ENCODE measurements at regions not wholly inside any gene's neighbourhood (a gene's known extent, or its start where the extent isn't known, plus 50 kb on each side); places are given as distances from the start of the nearest gene placed in this dataset.

GRCh38 chr10:2351566-2351965 lies 614.2 kb upstream of the ADARB2 start:
- no peaks in the 10 kb centered on the region for H3K36me3 ChIP-seq (ENCODE audit: low read depth)
- no peak for TF ChIP-seq CTCF (IDR thresholded peaks at IDR 0.05)
- no peaks in the 10 kb centered on the region for H3K4me1 ChIP-seq (ENCODE audit: low read depth)
- DNase-seq (no peak), ATAC-seq (no peak)
- intact Hi-C loops (cut with DNase I, micrococcal nuclease): no loop called here
- H3K4me3 ChIP-seq: no peak overlapping the region
- H3K9me3 ChIP-seq: peaks cover 29% of the 10 kb centered on the region

- Histone ChIP-seq H3K4me1 (ENCODE audit: low read depth) (no peaks in the 10 kb centered on the region), H3K9me3 (peaks cover 24% of the 10 kb centered on the region), H3K4me3 (no peak overlapping the region), H3K36me3 (ENCODE audit: low read depth) (no peaks in the 10 kb centered on the region)
- DNase-seq: no peak
- intact Hi-C loops (cut with DNase I, micrococcal nuclease): no loop called here
- no peak for TF ChIP-seq CTCF (IDR thresholded peaks at IDR 0.05)
- no peak for ATAC-seq
Observed at GRCh38 chr10:2342206-2342605, 604.9 kb upstream of the ADARB2 start.

GRCh38 chr10:2340831-2341647 lies 603.7 kb upstream of the ADARB2 start:
- Histone ChIP-seq H3K9me3 (peaks cover 19% of the 10 kb centered on the region), H3K4me3 (no peak overlapping the region), H3K4me1 (ENCODE audit: low read depth) (no peaks in the 10 kb centered on the region), H3K36me3 (ENCODE audit: low read depth) (no peaks in the 10 kb centered on the region)
- ATAC-seq (no peak), DNase-seq (no peak)
- TF ChIP-seq CTCF (IDR thresholded peaks at IDR 0.05): no peak
- intact Hi-C loops (cut with DNase I, micrococcal nuclease): no loop called here

DNA sequence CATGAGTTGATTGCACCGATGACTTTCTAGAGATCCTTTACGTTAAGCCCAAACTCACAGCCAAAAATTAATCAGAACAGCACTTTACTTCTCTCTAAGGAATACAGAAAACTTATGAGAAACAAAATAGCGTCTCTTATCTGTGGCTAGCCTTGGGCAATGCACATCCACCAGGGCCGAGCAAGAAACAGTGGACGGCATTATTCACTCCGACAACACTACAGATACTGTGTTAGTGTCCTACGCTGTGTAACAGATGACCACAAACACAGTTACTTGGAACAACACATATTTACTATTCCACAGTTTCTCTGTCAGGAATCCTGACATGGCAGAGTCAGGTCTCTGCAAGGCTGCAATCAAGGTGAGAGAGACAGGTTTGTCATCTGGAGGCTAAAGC lies 598.3 kb upstream of the ADARB2 start:
- DNase-seq: no peak

GRCh38 chr10:2334575-2334974 lies 597.2 kb upstream of the ADARB2 start:
- Histone ChIP-seq H3K9me3 (peaks cover 52% of the 10 kb centered on the region), H3K4me1 (ENCODE audit: low read depth) (no peaks in the 10 kb centered on the region), H3K36me3 (ENCODE audit: low read depth) (no peaks in the 10 kb centered on the region), H3K4me3 (no peak overlapping the region)
- ATAC-seq (no peak), DNase-seq (no peak)
- TF ChIP-seq CTCF (IDR thresholded peaks at IDR 0.05): no peak
- intact Hi-C loops (cut with DNase I, micrococcal nuclease): no loop called here

More for the DNA sequence above, 598.3 kb upstream of the ADARB2 start:
- peaks cover 43% of the 10 kb centered on the region for H3K9me3 ChIP-seq
- no peak for ATAC-seq
- no peak for TF ChIP-seq CTCF (IDR thresholded peaks at IDR 0.05)
- intact Hi-C loops (cut with DNase I, micrococcal nuclease): no loop called here
- no peaks in the 10 kb centered on the region for H3K4me1 ChIP-seq (ENCODE audit: low read depth)
- H3K36me3 ChIP-seq (ENCODE audit: low read depth): no peaks in the 10 kb centered on the region
- no peak overlapping the region for H3K4me3 ChIP-seq

Measured in mucosa of descending colon (tissue), 3 donors.